Lower leg skin (tissue), 3 donors: ENCODE measurements at regions not wholly inside any gene's neighbourhood (a gene's known extent, or its start where the extent isn't known, plus 50 kb on each side); places are given as distances from the start of the nearest gene placed in this dataset.
"Not testable (repeated sequence)": the region's sequence is repeated elsewhere in the genome, so short reads cannot be mapped to it uniquely, and the experiment has no call there.

Source experiments
- CTCF ChIP-seq, 3 donors: fragments of 450-650 bp; IDR thresholded peaks; one replicate each; pipeline ENCODE4 v1.5.1; 2016; ENCODE audit warnings: antibody characterized with exemption in 3 of 3, mild to moderate bottlenecking in 3 of 3, moderate library complexity in 2 of 3
- POLR2A ChIP-seq, 2 donors: fragments of 450-650 bp; IDR thresholded peaks; one replicate each; pipeline ENCODE4 v1.6.1; 2016 to 2017; ENCODE audit warnings: antibody characterized with exemption in 2 of 2, mild to moderate bottlenecking in 1 of 2, moderate library complexity in 1 of 2

GRCh38 chr16:21367733-21368421 is 89.8 kb upstream of the CRYM start:
- TF ChIP-seq CTCF, POLR2A (IDR thresholded peaks at IDR 0.05): not testable (repeated sequence)
